Prostate gland (tissue), 2 donors: ENCODE measurements at regions not wholly inside any gene's neighbourhood (a gene's known extent, or its start where the extent isn't known, plus 50 kb on each side); places are given as distances from the start of the nearest gene placed in this dataset.

ENCODE experiments used
- DNase-seq: peaks from one replicate; pipeline ENCODE4 v3.0.0-alpha.2; 2019; ENCODE audit warnings: low spot score
- H3K27ac ChIP-seq, 2 donors: fragments of 200-600 bp; sonication (generic); 2 replicates each; pipeline ENCODE4 v1.5.1; 2017 to 2019
- H3K27me3 ChIP-seq: fragments of 200-600 bp; sonication (generic); replicated peaks from 2 replicates; pipeline ENCODE4 v1.5.1; 2019; ENCODE audit not compliant: insufficient read depth
- H3K36me3 ChIP-seq, 2 donors: fragments of 200-600 bp; sonication (generic); 1 replicate in 1 of 2; 2 replicates in 1 of 2; pipeline versions ENCODE4 v1.5.1 to v1.8.1; 2017 to 2019
- H3K4me1 ChIP-seq: fragments of 200-600 bp; sonication (generic); replicated peaks from 2 replicates; pipeline ENCODE4 v1.5.1; 2019
- H3K4me3 ChIP-seq, 2 donors: fragments of 200-600 bp; sonication (generic); 2 replicates each; pipeline ENCODE4 v1.5.1; 2017 to 2019
- H3K9me3 ChIP-seq: fragments of 200-600 bp; sonication (generic); 2 replicates; pipeline ENCODE4 v1.5.1; 2017
- POLR2A ChIP-seq: fragments of 450-650 bp; IDR thresholded peaks from one replicate; pipeline ENCODE4 v1.6.1; 2016; ENCODE audit warnings: antibody characterized with exemption, mild to moderate bottlenecking
- POLR2AphosphoS5 ChIP-seq: sonication (generic); formaldehyde crosslinking; IDR thresholded peaks from one replicate; pipeline ENCODE4 v1.6.1; 2017; ENCODE audit warnings: antibody characterized with exemption
- WGBS: methylation state at CpG from one replicate; pipeline ENCODE4 v1.1.5; 2018; 5-methylcytosine and 5-hydroxymethylcytosine counted together
- intact Hi-C: fragments of 100-400 bp; cut with DNase I; formaldehyde crosslinking; loops from one replicate; pipeline ENCODE4 v1.14.2; 2022
- TF ChIP-seq, protein P1 (sequence below), 4 experiments: fragments of 200-600 bp in 2 of 4; fragments of 450-650 bp in 2 of 4; sonication (generic) in 2 of 4; IDR thresholded peaks; 1 replicate in 3 of 4; 2 replicates in 1 of 4; pipeline ENCODE4 v1.5.1; 2016 to 2019; ENCODE audit warnings: antibody characterized with exemption in 4 of 4, mild to moderate bottlenecking in 2 of 4, moderate library complexity in 2 of 4

DNA sequence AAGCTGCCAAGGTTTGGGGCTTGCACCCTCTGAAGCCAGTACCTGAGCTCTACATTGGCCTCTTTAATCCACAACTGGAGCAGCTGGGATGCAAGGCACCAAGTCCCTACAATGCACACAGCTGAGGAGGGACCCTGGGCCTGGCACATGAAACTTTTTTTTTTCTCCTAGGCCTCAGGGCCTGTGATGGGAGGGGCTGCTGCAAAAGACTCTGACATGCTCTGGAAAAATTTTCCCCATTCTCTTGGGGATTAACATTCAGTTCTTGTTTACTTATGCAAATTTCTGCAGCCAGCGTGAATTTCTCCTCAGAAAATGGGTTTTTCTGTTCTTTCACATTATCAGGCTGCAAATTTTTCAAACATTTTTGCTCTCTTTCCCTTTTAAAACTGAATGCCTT, 1072.2 kb downstream of the BRINP3 start:
- intact Hi-C loops: no loop called here
- Histone ChIP-seq H3K4me1 (no peaks in the 10 kb centered on the region), H3K27ac (no peak overlapping the region), H3K36me3 (no peaks in the 10 kb centered on the region), H3K9me3 (no peaks in the 10 kb centered on the region), H3K4me3 (no peak overlapping the region), H3K27me3 (no peaks in the 10 kb centered on the region)
- DNase-seq: no peak
- 67% methylated on average over 1 of the region's 1 CpG for WGBS
- no peak for TF ChIP-seq POLR2A
- no peak for TF ChIP-seq POLR2AphosphoS5
- TF ChIP-seq, protein P1, sequence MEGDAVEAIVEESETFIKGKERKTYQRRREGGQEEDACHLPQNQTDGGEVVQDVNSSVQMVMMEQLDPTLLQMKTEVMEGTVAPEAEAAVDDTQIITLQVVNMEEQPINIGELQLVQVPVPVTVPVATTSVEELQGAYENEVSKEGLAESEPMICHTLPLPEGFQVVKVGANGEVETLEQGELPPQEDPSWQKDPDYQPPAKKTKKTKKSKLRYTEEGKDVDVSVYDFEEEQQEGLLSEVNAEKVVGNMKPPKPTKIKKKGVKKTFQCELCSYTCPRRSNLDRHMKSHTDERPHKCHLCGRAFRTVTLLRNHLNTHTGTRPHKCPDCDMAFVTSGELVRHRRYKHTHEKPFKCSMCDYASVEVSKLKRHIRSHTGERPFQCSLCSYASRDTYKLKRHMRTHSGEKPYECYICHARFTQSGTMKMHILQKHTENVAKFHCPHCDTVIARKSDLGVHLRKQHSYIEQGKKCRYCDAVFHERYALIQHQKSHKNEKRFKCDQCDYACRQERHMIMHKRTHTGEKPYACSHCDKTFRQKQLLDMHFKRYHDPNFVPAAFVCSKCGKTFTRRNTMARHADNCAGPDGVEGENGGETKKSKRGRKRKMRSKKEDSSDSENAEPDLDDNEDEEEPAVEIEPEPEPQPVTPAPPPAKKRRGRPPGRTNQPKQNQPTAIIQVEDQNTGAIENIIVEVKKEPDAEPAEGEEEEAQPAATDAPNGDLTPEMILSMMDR (IDR thresholded peaks at IDR 0.05): no peak

DNA sequence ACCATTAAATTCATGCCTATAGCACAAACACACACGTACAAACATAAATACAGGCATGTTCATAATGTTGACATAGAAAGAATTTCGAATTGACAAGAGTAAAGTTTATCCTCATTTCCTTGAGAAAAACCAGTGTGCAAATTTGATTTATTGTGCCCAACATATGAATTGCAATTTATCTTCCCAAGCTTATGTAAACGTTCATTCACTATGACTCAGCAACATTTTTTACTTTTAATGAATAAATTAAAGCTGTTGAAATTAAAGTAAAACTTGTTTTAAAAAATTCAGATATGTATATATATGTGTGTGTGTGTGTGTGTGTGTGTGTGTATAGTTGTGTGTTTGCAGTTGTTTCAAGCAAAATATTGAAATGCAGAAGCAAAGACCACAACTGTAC, 1067.9 kb downstream of the BRINP3 start:
- Histone ChIP-seq H3K27me3 (no peaks in the 10 kb centered on the region), H3K4me1 (no peaks in the 10 kb centered on the region), H3K9me3 (no peaks in the 10 kb centered on the region), H3K4me3 (no peak overlapping the region), H3K27ac (no peak overlapping the region), H3K36me3 (no peaks in the 10 kb centered on the region)
- WGBS: 23% methylated on average over 3 of the region's 3 CpGs
- DNase-seq: no peak
- TF ChIP-seq POLR2A: no peak
- TF ChIP-seq, protein P1 (IDR thresholded peaks at IDR 0.05): no peak
- intact Hi-C loops: no loop called here

DNA sequence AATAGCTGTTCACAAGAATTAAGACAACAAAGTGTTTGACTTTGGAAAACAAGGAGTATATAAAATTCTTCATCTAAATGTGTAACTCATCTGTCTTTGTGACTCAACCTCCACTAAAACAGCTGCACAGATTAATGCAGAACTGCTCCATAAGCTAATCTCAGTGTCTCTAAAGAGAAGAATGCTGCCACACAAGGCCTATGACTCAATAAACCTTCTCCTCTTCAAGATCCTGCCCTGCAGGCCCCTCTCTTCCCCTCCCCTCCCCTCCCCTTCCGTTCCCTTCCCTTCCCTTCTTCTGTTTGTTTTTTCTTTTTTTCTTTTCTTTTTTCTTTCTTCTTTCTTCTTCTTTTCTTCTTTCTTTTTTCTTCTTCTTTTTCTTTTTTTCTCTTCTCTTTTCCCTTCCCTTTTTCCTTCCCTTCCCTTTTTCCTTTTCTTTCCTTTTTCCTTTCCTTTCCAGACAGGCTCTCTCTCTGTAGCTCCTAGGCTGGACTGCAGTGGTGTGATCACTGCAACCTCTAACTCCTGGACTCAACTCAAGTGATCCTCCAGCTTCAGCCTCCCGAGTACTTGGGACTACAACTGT, 1052.8 kb downstream of the BRINP3 start:
- WGBS: 70% methylated on average over 2 of the region's 2 CpGs
- no peak overlapping the region for H3K27ac ChIP-seq
- TF ChIP-seq POLR2A (no peak), POLR2AphosphoS5 (no peak)
- H3K36me3 ChIP-seq: no peaks in the 10 kb centered on the region
- no peaks in the 10 kb centered on the region for H3K4me1 ChIP-seq
- intact Hi-C loops: no loop called here
- no peaks in the 10 kb centered on the region for H3K9me3 ChIP-seq
- DNase-seq: no peak
- no peaks in the 10 kb centered on the region for H3K27me3 ChIP-seq
- no peak overlapping the region for H3K4me3 ChIP-seq

DNA sequence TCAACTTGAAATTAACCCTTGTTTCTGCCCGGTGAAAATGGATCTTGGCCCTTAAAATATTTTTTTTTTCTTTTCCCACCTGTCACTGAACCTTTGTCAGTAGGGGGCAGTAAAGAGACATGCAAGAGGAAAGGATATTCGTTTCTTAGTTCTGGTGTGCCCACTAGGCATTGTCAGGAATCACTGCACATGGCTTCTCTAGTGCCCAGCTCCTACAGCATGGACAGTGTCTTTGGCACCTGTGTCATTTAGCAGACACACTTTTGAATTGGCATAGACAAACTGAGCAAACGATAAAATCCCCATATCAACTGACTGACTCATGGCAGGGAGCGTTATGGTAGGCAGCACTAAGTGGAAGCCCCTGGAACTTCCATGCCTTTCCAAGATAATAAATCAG, 1048.1 kb downstream of the BRINP3 start:
- no peaks in the 10 kb centered on the region for H3K9me3 ChIP-seq
- no peak for DNase-seq
- H3K36me3 ChIP-seq: no peaks in the 10 kb centered on the region
- H3K4me3 ChIP-seq: no peak overlapping the region
- TF ChIP-seq POLR2AphosphoS5 (no peak), POLR2A (no peak)
- TF ChIP-seq, protein P1 (IDR thresholded peaks at IDR 0.05): no peak
- H3K27me3 ChIP-seq: no peaks in the 10 kb centered on the region
- no peaks in the 10 kb centered on the region for H3K4me1 ChIP-seq
- intact Hi-C loops: no loop called here
- WGBS: 60% methylated on average over 4 of the region's 4 CpGs
- H3K27ac ChIP-seq: no peak overlapping the region

DNA sequence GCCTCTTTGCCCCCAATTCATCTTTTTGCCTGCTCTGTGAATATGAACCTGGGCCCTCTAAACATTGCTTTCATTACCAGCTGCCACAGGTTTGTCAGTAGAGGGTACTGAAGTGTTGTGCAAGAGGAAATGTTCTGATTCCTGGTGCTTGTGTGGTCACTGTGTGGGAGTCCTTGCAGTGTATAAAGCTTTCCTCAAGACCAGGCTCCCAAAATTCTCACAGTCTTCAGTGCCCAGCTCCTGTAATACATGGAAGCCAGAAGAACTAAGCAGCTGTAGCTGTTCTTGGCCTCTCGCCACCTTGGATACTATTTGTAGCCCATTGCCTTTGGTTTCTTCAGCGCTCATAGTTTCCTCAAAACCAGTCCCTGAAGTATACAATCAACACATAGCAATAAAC, 1046.2 kb downstream of the BRINP3 start:
- Histone ChIP-seq H3K9me3 (no peaks in the 10 kb centered on the region), H3K27ac (no peak overlapping the region), H3K36me3 (no peaks in the 10 kb centered on the region), H3K4me1 (no peaks in the 10 kb centered on the region), H3K27me3 (no peaks in the 10 kb centered on the region), H3K4me3 (no peak overlapping the region)
- no peak for DNase-seq
- intact Hi-C loops: no loop called here
- WGBS: 97% methylated on average over 2 of the region's 2 CpGs
- TF ChIP-seq, protein P1 (IDR thresholded peaks at IDR 0.05): no peak
- no peak for TF ChIP-seq POLR2A
- no peak for TF ChIP-seq POLR2AphosphoS5
